Fibroblast of villous mesenchyme (primary cell): ENCODE measurements at regions not wholly inside any gene's neighbourhood (a gene's known extent, or its start where the extent isn't known, plus 50 kb on each side); places are given as distances from the start of the nearest gene placed in this dataset.
A peak's percentile ranks its signal among the peaks of the same experiment; 100 is the strongest.

Experiments used
- DNase-seq: peaks from one replicate; pipeline ENCODE4 v3.0.0-alpha.2; 2010; ENCODE audit warnings: low read depth
- H3K4me3 ChIP-seq: 2 replicates; pipeline ENCODE4 v1.5.1; 2011; ENCODE audit warnings: low read depth, mild to moderate bottlenecking, low read length
- TF ChIP-seq, protein P1 (sequence below): IDR thresholded peaks from 2 replicates; pipeline ENCODE4 v1.5.1; 2012; ENCODE audit warnings: low read depth, mild to moderate bottlenecking, low read length; ENCODE audit not compliant: insufficient read depth

DNA sequence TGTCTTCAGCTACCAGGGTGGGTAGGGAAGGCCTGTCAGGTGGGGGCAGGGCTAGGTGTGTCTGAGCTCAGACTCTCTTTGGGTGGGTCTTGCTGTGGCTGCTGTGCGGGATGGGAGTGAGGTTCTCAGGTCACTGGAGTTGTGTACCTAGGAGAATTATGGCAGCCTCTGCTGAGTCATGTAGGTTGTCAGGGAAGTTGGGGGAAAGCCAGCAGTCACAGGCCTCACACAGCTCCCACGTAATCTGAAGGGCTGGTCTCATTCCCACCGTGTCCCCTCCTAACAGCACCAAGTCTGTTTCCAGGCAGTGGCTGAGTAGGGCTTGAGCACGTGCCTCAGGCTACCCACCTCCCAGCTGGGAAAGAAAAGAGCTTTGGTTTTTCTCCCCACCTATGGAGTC, 67.0 kb downstream of the CHCHD4 start:
- H3K4me3 ChIP-seq, result no peak overlapping the region
- TF ChIP-seq, protein P1, sequence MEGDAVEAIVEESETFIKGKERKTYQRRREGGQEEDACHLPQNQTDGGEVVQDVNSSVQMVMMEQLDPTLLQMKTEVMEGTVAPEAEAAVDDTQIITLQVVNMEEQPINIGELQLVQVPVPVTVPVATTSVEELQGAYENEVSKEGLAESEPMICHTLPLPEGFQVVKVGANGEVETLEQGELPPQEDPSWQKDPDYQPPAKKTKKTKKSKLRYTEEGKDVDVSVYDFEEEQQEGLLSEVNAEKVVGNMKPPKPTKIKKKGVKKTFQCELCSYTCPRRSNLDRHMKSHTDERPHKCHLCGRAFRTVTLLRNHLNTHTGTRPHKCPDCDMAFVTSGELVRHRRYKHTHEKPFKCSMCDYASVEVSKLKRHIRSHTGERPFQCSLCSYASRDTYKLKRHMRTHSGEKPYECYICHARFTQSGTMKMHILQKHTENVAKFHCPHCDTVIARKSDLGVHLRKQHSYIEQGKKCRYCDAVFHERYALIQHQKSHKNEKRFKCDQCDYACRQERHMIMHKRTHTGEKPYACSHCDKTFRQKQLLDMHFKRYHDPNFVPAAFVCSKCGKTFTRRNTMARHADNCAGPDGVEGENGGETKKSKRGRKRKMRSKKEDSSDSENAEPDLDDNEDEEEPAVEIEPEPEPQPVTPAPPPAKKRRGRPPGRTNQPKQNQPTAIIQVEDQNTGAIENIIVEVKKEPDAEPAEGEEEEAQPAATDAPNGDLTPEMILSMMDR, result no peak
- no peak for DNase-seq

DNA sequence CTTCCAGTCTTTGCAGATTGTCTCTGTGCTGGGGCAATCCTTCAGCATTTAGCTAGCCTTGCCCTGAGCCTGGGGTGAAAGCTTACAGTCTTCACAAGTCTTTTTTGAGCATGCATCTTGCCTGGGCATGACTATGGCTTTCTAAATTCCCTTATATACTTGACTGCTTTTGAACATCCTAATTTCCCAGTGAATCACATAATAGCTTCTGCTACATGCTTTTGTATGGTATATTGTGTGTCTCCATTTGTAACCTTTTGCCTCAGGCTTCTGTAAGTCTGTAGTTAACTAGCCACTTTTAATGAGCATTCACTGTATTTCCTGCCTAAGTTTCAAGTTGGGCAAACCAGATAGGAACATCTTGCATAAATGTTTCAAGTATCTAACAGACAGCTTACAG, 76.8 kb downstream of the CHCHD4 start:
- TF ChIP-seq, protein P1, result no peak
- no peak overlapping the region for H3K4me3 ChIP-seq
- DNase-seq, result no peak

DNA sequence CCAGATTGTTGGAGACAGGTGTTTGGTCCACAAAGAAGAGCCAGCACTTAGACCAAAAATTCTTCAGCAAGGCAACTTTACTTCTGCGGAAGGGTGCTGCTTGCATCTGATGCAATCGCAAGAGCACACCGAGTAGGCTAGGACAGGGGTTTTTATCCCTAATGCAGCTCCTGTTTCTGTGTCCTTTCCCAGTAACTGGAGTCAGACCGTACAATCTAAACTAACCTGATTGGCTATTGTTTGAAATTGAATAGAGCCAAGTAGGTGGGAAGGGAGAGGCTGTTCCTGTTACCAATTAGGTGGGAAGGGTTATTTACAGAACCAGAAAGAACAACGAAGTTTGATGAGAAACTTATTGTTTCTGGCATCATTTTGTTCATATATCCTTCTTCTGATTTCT, 77.6 kb downstream of the CHCHD4 start:
- DNase-seq, result no peak
- TF ChIP-seq, protein P1, result no peak
- no peak overlapping the region for H3K4me3 ChIP-seq

DNA sequence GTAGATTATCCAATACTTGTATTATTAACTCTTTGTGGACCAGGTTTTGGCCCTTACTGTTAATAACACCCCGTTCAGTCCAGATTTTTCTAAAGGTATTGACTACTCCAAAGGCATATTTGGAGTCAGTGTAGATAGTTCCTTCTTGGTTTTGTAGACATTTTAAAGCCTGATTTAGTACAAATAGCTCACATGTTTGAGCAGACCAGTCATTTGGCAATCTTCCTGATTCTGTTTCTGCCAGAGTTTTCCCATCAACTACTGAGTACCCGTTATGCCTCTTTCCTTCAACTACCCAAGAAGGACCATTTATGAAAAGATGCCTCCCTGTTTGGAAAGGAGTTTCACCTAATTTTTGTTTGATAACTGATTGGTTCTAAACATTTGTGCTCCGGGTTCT, 82.0 kb downstream of the CHCHD4 start:
- H3K4me3 ChIP-seq, result no peak overlapping the region
- TF ChIP-seq, protein P1, result no peak
- peak; percentile 19 for DNase-seq

DNA sequence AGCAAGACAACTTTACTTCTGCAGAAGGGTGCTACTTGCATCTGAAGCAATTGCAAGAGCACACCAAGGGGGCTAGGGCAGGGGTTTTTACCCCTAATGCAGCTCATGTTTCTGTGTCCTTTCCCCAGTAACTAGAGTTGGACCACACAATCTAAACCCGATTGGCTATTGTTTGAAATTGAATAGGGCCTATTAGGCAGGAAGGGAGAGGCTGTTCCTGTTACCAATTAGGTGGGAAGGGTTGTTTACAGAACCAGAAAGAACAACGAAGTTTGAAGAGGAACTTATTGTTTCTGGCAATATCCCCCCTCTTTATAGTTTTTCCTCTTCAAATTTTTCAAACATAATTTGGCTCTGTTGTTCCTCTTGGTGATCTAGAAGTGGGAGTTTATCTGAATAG, 85.5 kb downstream of the CHCHD4 start:
- no peak overlapping the region for H3K4me3 ChIP-seq
- TF ChIP-seq, protein P1, result no peak
- DNase-seq, result no peak

DNA sequence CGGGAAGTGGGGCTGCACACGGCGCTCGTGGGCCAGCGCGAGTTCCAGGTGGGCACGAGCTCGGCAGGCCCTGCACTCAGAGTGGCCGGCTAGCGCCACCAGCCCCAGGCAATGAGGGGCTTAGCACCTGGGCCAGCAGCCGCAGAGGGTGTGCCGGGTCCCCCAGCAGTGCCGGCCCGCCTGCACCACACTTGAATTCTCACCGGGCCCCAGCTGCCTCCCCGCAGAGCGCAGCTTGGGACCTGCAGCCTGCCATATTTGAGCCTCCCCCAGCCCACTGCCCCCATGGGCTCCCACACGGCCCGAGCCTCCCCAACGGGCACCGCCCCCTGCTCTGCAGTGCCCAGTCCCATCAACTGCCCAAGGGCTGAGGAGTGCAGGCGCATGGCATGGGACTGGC, 87.5 kb downstream of the CHCHD4 start:
- no peak overlapping the region for H3K4me3 ChIP-seq
- no peak for DNase-seq
- TF ChIP-seq, protein P1, result no peak

DNA sequence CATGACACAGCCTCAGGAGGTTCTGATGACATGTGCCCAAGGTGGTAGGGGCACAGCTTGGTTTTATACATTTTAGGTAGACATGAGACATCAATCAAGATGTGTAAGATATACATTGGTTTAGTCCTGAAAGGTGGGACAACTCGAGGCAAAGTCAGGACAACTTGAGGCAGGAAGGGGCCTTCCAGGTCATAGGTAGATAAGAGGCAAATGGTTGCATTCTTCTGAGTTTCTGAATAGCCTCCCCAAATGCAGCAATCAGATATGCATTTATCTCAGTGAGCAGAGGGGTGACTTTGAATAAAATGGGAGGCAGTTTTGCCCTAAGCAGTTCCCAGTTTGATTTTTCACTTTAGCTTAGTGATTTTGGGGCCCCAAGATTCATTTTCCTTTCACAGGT, 91.6 kb downstream of the CHCHD4 start:
- H3K4me3 ChIP-seq, result no peak overlapping the region
- TF ChIP-seq, protein P1, result no peak
- DNase-seq, result no peak
